Esophagus (tissue), 2 donors: ENCODE measurements at regions not wholly inside any gene's neighbourhood (a gene's known extent, or its start where the extent isn't known, plus 50 kb on each side); places are given as distances from the start of the nearest gene placed in this dataset.

ENCODE experiments used
- H3K27ac ChIP-seq, 2 donors: one replicate each; pipeline ENCODE4 v1.5.1; 2013; ENCODE audit warnings: low read depth in 2 of 2, mild to moderate bottlenecking in 2 of 2, inconsistent platforms in 1 of 2, low read length in 1 of 2, moderate library complexity in 1 of 2
- H3K27me3 ChIP-seq, 2 donors: one replicate each; pipeline ENCODE4 v1.6.1; 2013; ENCODE audit warnings: low read length in 2 of 2, control low read depth in 1 of 2, mild to moderate bottlenecking in 1 of 2; ENCODE audit not compliant: insufficient read depth in 2 of 2, control insufficient read depth in 1 of 2
- H3K36me3 ChIP-seq, 2 donors: one replicate each; pipeline ENCODE4 v1.6.1; 2013; ENCODE audit warnings: low read length in 1 of 2; ENCODE audit not compliant: control insufficient read depth in 2 of 2, insufficient read depth in 2 of 2
- H3K4me1 ChIP-seq, 2 donors: one replicate each; pipeline ENCODE4 v1.6.1; 2013; ENCODE audit warnings: low read length in 1 of 2; ENCODE audit not compliant: control insufficient read depth in 2 of 2, insufficient read depth in 2 of 2
- H3K4me3 ChIP-seq, 2 donors: one replicate each; pipeline ENCODE4 v1.5.1; 2013; ENCODE audit warnings: low read length in 2 of 2, mild to moderate bottlenecking in 2 of 2, low read depth in 1 of 2, moderate library complexity in 1 of 2
- H3K9me3 ChIP-seq, 2 donors: one replicate each; pipeline ENCODE4 v1.6.1; 2013; ENCODE audit warnings: mild to moderate bottlenecking in 2 of 2, low read depth in 1 of 2, low read length in 1 of 2, moderate library complexity in 1 of 2; ENCODE audit not compliant: control insufficient read depth in 2 of 2, insufficient read depth in 1 of 2
- WGBS, 2 donors: extraction: QIAGEN DNeasy Blood & Tissue Kit; methylation state at CpG; one replicate each; pipeline ENCODE4 v1.1.7; 2013; 5-methylcytosine and 5-hydroxymethylcytosine counted together
- donor health status: healthy with polysubstance abuse.
- donor health status: Bipolar disorder and iron deficiency.

GRCh38 chr5:171607863-171608262, 177.8 kb upstream of the SMIM23 start:
- Histone ChIP-seq H3K4me1 (no peaks in the 10 kb centered on the region), H3K27ac (no peak overlapping the region), H3K4me3 (no peak overlapping the region), H3K27me3 (no peaks in the 10 kb centered on the region), H3K36me3 (no peaks in the 10 kb centered on the region), H3K9me3 (no peaks in the 10 kb centered on the region)
- WGBS, 2 donors: 85 to 90% methylated on average over 2 of the region's 2 CpGs

- Histone ChIP-seq H3K27me3 (no peaks in the 10 kb centered on the region), H3K36me3 (no peaks in the 10 kb centered on the region), H3K27ac (no peak overlapping the region), H3K4me3 (no peak overlapping the region), H3K4me1 (no peaks in the 10 kb centered on the region), H3K9me3 (no peaks in the 10 kb centered on the region)
- WGBS, 2 donors: 56 to 77% methylated on average over 3 of the region's 3 CpGs
These were observed 175.7 kb upstream of the SMIM23 start for GRCh38 chr5:171609806-171610452.

GRCh38 chr5:171610686-171611085, 174.9 kb upstream of the SMIM23 start:
- H3K4me1 ChIP-seq: peaks cover 0 to 6% of the 10 kb centered on the region in 2 donors
- H3K27me3 ChIP-seq: no peaks in the 10 kb centered on the region
- no peaks in the 10 kb centered on the region for H3K9me3 ChIP-seq
- H3K4me3 ChIP-seq: no peak overlapping the region
- 55 to 70% methylated on average over 5 of the region's 5 CpGs for WGBS, 2 donors
- H3K27ac ChIP-seq: no peak overlapping the region
- no peaks in the 10 kb centered on the region for H3K36me3 ChIP-seq

- no peak overlapping the region for H3K27ac ChIP-seq
- no peaks in the 10 kb centered on the region for H3K36me3 ChIP-seq
- H3K27me3 ChIP-seq: no peaks in the 10 kb centered on the region
- H3K9me3 ChIP-seq: no peaks in the 10 kb centered on the region
- H3K4me1 ChIP-seq: peaks cover 0 to 7% of the 10 kb centered on the region in 2 donors
- 67 to 77% methylated on average over 5 of the region's 5 CpGs for WGBS, 2 donors
- H3K4me3 ChIP-seq: no peak overlapping the region
These were observed 172.9 kb upstream of the SMIM23 start for GRCh38 chr5:171612749-171613148.

GRCh38 chr5:171614511-171614910, 171.1 kb upstream of the SMIM23 start:
- Histone ChIP-seq H3K27me3 (no peaks in the 10 kb centered on the region), H3K27ac (no peak overlapping the region), H3K4me3 (no peak overlapping the region), H3K4me1 (peaks cover 0 to 7% of the 10 kb centered on the region in 2 donors), H3K9me3 (no peaks in the 10 kb centered on the region), H3K36me3 (no peaks in the 10 kb centered on the region)
- 64 to 74% methylated on average over 5 of the region's 5 CpGs for WGBS, 2 donors

- 37 to 52% methylated on average over 22 of the region's 22 CpGs for WGBS, 2 donors
- H3K9me3 ChIP-seq: no peaks in the 10 kb centered on the region
- peaks cover 0 to 7% of the 10 kb centered on the region in 2 donors for H3K4me1 ChIP-seq
- no peak overlapping the region for H3K27ac ChIP-seq
- H3K27me3 ChIP-seq: no peaks in the 10 kb centered on the region
- no peaks in the 10 kb centered on the region for H3K36me3 ChIP-seq
- no peak overlapping the region for H3K4me3 ChIP-seq
These were observed 170.5 kb upstream of the SMIM23 start for GRCh38 chr5:171614971-171615653.

- WGBS, 2 donors: 33 to 47% methylated on average over 22 of the region's 22 CpGs
- Histone ChIP-seq H3K4me1 (peaks cover 0 to 7% of the 10 kb centered on the region in 2 donors), H3K9me3 (no peaks in the 10 kb centered on the region), H3K4me3 (no peak overlapping the region), H3K27ac (no peak overlapping the region), H3K36me3 (no peaks in the 10 kb centered on the region), H3K27me3 (no peaks in the 10 kb centered on the region)
These were observed 169.6 kb upstream of the SMIM23 start for GRCh38 chr5:171615705-171616640.

GRCh38 chr5:171617266-171617665, 168.4 kb upstream of the SMIM23 start:
- no peak overlapping the region for H3K27ac ChIP-seq
- no peaks in the 10 kb centered on the region for H3K9me3 ChIP-seq
- H3K36me3 ChIP-seq: no peaks in the 10 kb centered on the region
- H3K4me3 ChIP-seq: no peak overlapping the region
- H3K4me1 ChIP-seq: peaks cover 0 to 7% of the 10 kb centered on the region in 2 donors
- WGBS, 2 donors: 90 to 92% methylated on average over 12 of the region's 12 CpGs
- no peaks in the 10 kb centered on the region for H3K27me3 ChIP-seq

- no peak overlapping the region for H3K27ac ChIP-seq
- 84 to 86% methylated on average over 19 of the region's 19 CpGs for WGBS, 2 donors
- H3K36me3 ChIP-seq: no peaks in the 10 kb centered on the region
- H3K27me3 ChIP-seq: no peaks in the 10 kb centered on the region
- no peak overlapping the region for H3K4me3 ChIP-seq
- no peaks in the 10 kb centered on the region for H3K9me3 ChIP-seq
- peaks cover 0 to 7% of the 10 kb centered on the region in 2 donors for H3K4me1 ChIP-seq
These were observed 167.6 kb upstream of the SMIM23 start for GRCh38 chr5:171617817-171618591.
